ENCODE measurements at regions not wholly inside any gene's neighbourhood (a gene's known extent, or its start where the extent isn't known, plus 50 kb on each side); places are given as distances from the start of the nearest gene placed in this dataset.

- TF ChIP-seq E2F8 (IDR thresholded peaks at IDR 0.05; ENCODE audit: low read depth, partially characterized antibody) (no peak), BCL11A (IDR thresholded peaks at IDR 0.05; ENCODE audit: low read depth, low read length) (no peak), GATAD2B (conservative IDR thresholded peaks at IDR 0.05; ENCODE audit: low read depth) (no peak), CEBPB (IDR thresholded peaks at IDR 0.05; ENCODE audit: borderline replicate concordance in 1 of 2, low read depth in 2 of 2, low read length in 2 of 2) (no peak), MXI1 (IDR thresholded peaks at IDR 0.05; ENCODE audit: low read depth, low read length) (no peak), YBX1 (IDR thresholded peaks at IDR 0.05) (no peak), ZNF207 (IDR thresholded peaks at IDR 0.05; ENCODE audit: borderline replicate concordance) (no peak), SMC3 (IDR thresholded peaks at IDR 0.05; ENCODE audit: borderline replicate concordance, low read length) (no peak), RB1 (IDR thresholded peaks at IDR 0.05; ENCODE audit: borderline replicate concordance) (no peak)
Observed at GRCh38 chr2:2942906-2943305, 434.7 kb downstream of the EIPR1 start (continued).

GRCh38 chr2:2942225-2942624 is 435.4 kb downstream of the EIPR1 start:
- WGBS (ENCODE audit: insufficient coverage, insufficient replicate concordance, low lambda C conversion rate, missing lambda C conversion rate): 38% methylated on average over 5 of the region's 5 CpGs
- H3K27ac ChIP-seq (ENCODE audit: control insufficient read depth, insufficient read depth): no peak overlapping the region
- H3K79me2 ChIP-seq (ENCODE audit: control insufficient read depth, insufficient read depth, low read length): no peaks in the 10 kb centered on the region
- SMC1A ChIA-PET (ENCODE audit: uncharacterized antibody, unreplicated experiment): no interaction called here
- intact Hi-C loops (cut with micrococcal nuclease; ENCODE audit: unreplicated experiment) (no loop called here), in situ Hi-C loops (cut with MboI) (no loop called here)
- peaks cover under 1% of the 10 kb centered on the region; the same call in 1 of the 3 replicates for H3K9me3 ChIP-seq (replicated peaks; ENCODE audit: control insufficient read depth, insufficient read depth, low read length)
- H3K9ac ChIP-seq (ENCODE audit: control insufficient read depth, insufficient read depth, low read length): no peak overlapping the region
- H3K4me3 ChIP-seq: no peak overlapping the region
- H3K27me3 ChIP-seq (replicated peaks in 1 of 2; ENCODE audit: control insufficient read depth in 2 of 2, insufficient read depth in 2 of 2, low read length in 1 of 2): no peaks in the 10 kb centered on the region
- no peak for ATAC-seq
- no peaks in the 10 kb centered on the region for H4K20me1 ChIP-seq (ENCODE audit: control insufficient read depth, insufficient read depth)
- no peak for FAIRE-seq
- TF ChIP-seq MEF2A (IDR thresholded peaks at IDR 0.05; ENCODE audit: insufficient read depth, low read depth, low read length) (no peak), CEBPB (IDR thresholded peaks at IDR 0.05; ENCODE audit: borderline replicate concordance in 1 of 2, low read depth in 2 of 2, low read length in 2 of 2) (no peak), ZZZ3 (IDR thresholded peaks at IDR 0.05; ENCODE audit: control insufficient read depth, insufficient read length, low read depth) (no peak)
- H3K36me3 ChIP-seq (ENCODE audit: control insufficient read depth in 2 of 2, insufficient read depth in 2 of 2, low read length in 1 of 2): no peaks in the 10 kb centered on the region
- no peak for DNase-seq (ENCODE audit: low read depth, low spot score)
- POLR2A ChIA-PET: no interaction called here
- RAD21 ChIA-PET (ENCODE audit: unreplicated experiment): no interaction called here
- H3K4me1 ChIP-seq (ENCODE audit: control insufficient read depth, insufficient read depth, low read length): no peaks in the 10 kb centered on the region
- H3K4me2 ChIP-seq (ENCODE audit: control insufficient read depth, insufficient read depth): no peak overlapping the region
- CTCF ChIA-PET: no interaction called here
- no peak overlapping the region for H2AFZ ChIP-seq (ENCODE audit: control insufficient read depth, low read depth, low read length)
- BruUV-seq (replicated peaks): no TSS peak

Measured in GM12878 (cell line).